H1 (cell line): ENCODE measurements at regions not wholly inside any gene's neighbourhood (a gene's known extent, or its start where the extent isn't known, plus 50 kb on each side); places are given as distances from the start of the nearest gene placed in this dataset.

ENCODE experiments used
- CTCF ChIA-PET: fragments of 300-600 bp; sonication (Branson Sonifier 250); formaldehyde crosslinking; loops from one replicate; lab custom pipeline; 2021; ENCODE audit not compliant: partially characterized antibody; lab: Charles Lee
- POLR2A ChIA-PET: fragments of 300-600 bp; sonication (Branson Sonifier 250); formaldehyde crosslinking; loops from one replicate; lab custom pipeline; 2021; ENCODE audit warnings: inconsistent platforms; ENCODE audit not compliant: partially characterized antibody; lab: Charles Lee
- DNase-seq, 2 experiments: peaks; one replicate each; pipeline versions ENCODE4 v3.0.0 to v3.0.0-alpha.2; 2010 to 2022; ENCODE audit warnings: low spot score in 2 of 2, low read depth in 1 of 2, mixed read lengths in 1 of 2
- FAIRE-seq: peaks from 2 replicates; lab custom pipeline; 2011; peaks lifted over from hg19 to GRCh38; lab: Jason Lieb, UNC
- H2AFZ ChIP-seq: 2 replicates; pipeline ENCODE4 v1.8.1; 2012; ENCODE audit warnings: low read length, inconsistent platforms
- H2AK5ac ChIP-seq: 2 replicates; pipeline ENCODE4 v1.6.1; 2013; ENCODE audit warnings: low read depth, low read length
- H2BK120ac ChIP-seq: replicated peaks from 2 replicates; pipeline ENCODE3; 2013; ENCODE audit warnings: low read depth, low read length, inconsistent platforms
- H2BK12ac ChIP-seq: 2 replicates; pipeline ENCODE4 v1.6.1; 2013; ENCODE audit warnings: low read depth, low read length
- H2BK15ac ChIP-seq: 2 replicates; pipeline ENCODE4 v1.6.1; 2013; ENCODE audit warnings: low read length
- H2BK20ac ChIP-seq: 2 replicates; pipeline ENCODE4 v1.6.1; 2013; ENCODE audit warnings: low read length
- H2BK5ac ChIP-seq: 2 replicates; pipeline ENCODE4 v1.6.1; 2013; ENCODE audit warnings: low read depth, low read length
- H3K14ac ChIP-seq: 2 replicates; pipeline ENCODE4 v1.6.1; 2013; ENCODE audit warnings: inconsistent platforms; ENCODE audit not compliant: insufficient read length
- H3K18ac ChIP-seq: 2 replicates; pipeline ENCODE4 v1.6.1; 2013; ENCODE audit warnings: low read length; ENCODE audit errors: extremely low read depth
- H3K23ac ChIP-seq: 2 replicates; pipeline ENCODE4 v1.6.1; 2013; ENCODE audit warnings: inconsistent platforms; ENCODE audit not compliant: insufficient read length
- H3K23me2 ChIP-seq: 2 replicates; pipeline ENCODE4 v1.6.1; 2013; ENCODE audit warnings: low read depth, low read length
- H3K27ac ChIP-seq: 2 replicates; pipeline ENCODE4 v1.6.1; 2011; ENCODE audit warnings: low read depth, low read length, inconsistent platforms
- H3K27me3 ChIP-seq, 4 experiments: replicated peaks in 1 of 4; 1 replicate in 1 of 4; 2 replicates in 3 of 4; pipeline versions ENCODE4 v1.6.1 to v1.8.1; 2011 to 2013; ENCODE audit warnings: low read length in 3 of 4, mild to moderate bottlenecking in 3 of 4, inconsistent platforms in 2 of 4, mixed read lengths in 2 of 4, moderate library complexity in 1 of 4; ENCODE audit not compliant: control insufficient read depth in 3 of 4, insufficient read depth in 3 of 4; ENCODE audit errors: extremely low read depth in 1 of 4
- H3K36me3 ChIP-seq, 4 experiments: 2 replicates each; pipeline versions ENCODE4 v1.6.1 to v1.8.1; 2011 to 2013; ENCODE audit warnings: mild to moderate bottlenecking in 4 of 4, low read length in 3 of 4, moderate library complexity in 2 of 4, control low read depth in 1 of 4, inconsistent platforms in 1 of 4; ENCODE audit not compliant: insufficient read depth in 4 of 4, control insufficient read depth in 2 of 4
- H3K4ac ChIP-seq: replicated peaks from 2 replicates; pipeline ENCODE3; 2013; ENCODE audit warnings: low read length, low read depth, mixed read lengths, inconsistent platforms; ENCODE audit not compliant: insufficient read length
- H3K4me1 ChIP-seq, 4 experiments: replicated peaks in 1 of 4; 1 replicate in 1 of 4; 2 replicates in 3 of 4; pipeline versions ENCODE4 v1.6.1 to v1.8.1; 2011 to 2013; ENCODE audit warnings: low read length in 3 of 4, inconsistent platforms in 2 of 4, mixed read lengths in 1 of 4; ENCODE audit not compliant: insufficient read depth in 4 of 4, control insufficient read depth in 3 of 4
- H3K4me2 ChIP-seq, 2 experiments: 2 replicates each; pipeline versions ENCODE4 v1.6.1 to v1.8.1; 2011 to 2013; ENCODE audit warnings: low read depth in 2 of 2, low read length in 2 of 2, control low read depth in 1 of 2, inconsistent platforms in 1 of 2, mild to moderate bottlenecking in 1 of 2; ENCODE audit not compliant: insufficient read depth in 1 of 2
- H3K4me3 ChIP-seq, 4 experiments: fragments of 200-600, 300-600 bp in 1 of 4; sonication (generic), shearing (Covaris generic), sonication (Bioruptor Twin) in 1 of 4; 2 replicates each; pipeline versions ENCODE4 v1.5.1 to v1.8.1; 2011 to 2016; ENCODE audit warnings: low read length in 4 of 4, low read depth in 3 of 4, control low read depth in 2 of 4, inconsistent platforms in 2 of 4, mild to moderate bottlenecking in 2 of 4, mixed read lengths in 1 of 4, moderate library complexity in 1 of 4; ENCODE audit not compliant: insufficient read depth in 2 of 4; ENCODE audit errors: extremely low read depth in 1 of 4
- H3K56ac ChIP-seq: replicated peaks from 2 replicates; pipeline ENCODE3; 2013; ENCODE audit warnings: low read depth, mild to moderate bottlenecking, mixed read lengths, low read length, inconsistent platforms; ENCODE audit not compliant: insufficient read length
- H3K79me1 ChIP-seq: 2 replicates; pipeline ENCODE4 v1.6.1; 2013; ENCODE audit warnings: low read depth, low read length, control low read depth
- H3K79me2 ChIP-seq, 2 experiments: 2 replicates each; pipeline versions ENCODE4 v1.6.1 to v1.8.1; 2012 to 2013; ENCODE audit warnings: low read length in 2 of 2, mild to moderate bottlenecking in 2 of 2, inconsistent platforms in 1 of 2; ENCODE audit not compliant: insufficient read depth in 2 of 2, control insufficient read depth in 1 of 2
- H3K9ac ChIP-seq, 4 experiments: replicated peaks in 1 of 4; 1 replicate in 1 of 4; 2 replicates in 3 of 4; pipeline versions ENCODE4 v1.6.1 to v1.8.1; 2011 to 2013; ENCODE audit warnings: low read depth in 3 of 4, low read length in 3 of 4, control low read depth in 2 of 4, mild to moderate bottlenecking in 2 of 4, moderate library complexity in 2 of 4, inconsistent platforms in 1 of 4; ENCODE audit errors: extremely low read depth in 1 of 4
- H3K9me3 ChIP-seq, 2 experiments: 2 replicates each; pipeline versions ENCODE4 v1.6.1 to v1.8.1; 2012 to 2013; ENCODE audit warnings: mild to moderate bottlenecking in 2 of 2, moderate library complexity in 2 of 2, control low read depth in 1 of 2, inconsistent platforms in 1 of 2, low read depth in 1 of 2, low read length in 1 of 2, mixed read lengths in 1 of 2; ENCODE audit not compliant: insufficient read depth in 2 of 2
- H4K20me1 ChIP-seq, 2 experiments: replicated peaks in 1 of 2; 2 replicates each; pipeline versions ENCODE3 to v1.8.1; 2011 to 2013; ENCODE audit warnings: inconsistent platforms in 2 of 2, low read length in 2 of 2, mild to moderate bottlenecking in 1 of 2; ENCODE audit not compliant: insufficient read depth in 2 of 2, control insufficient read depth in 1 of 2
- H4K5ac ChIP-seq: 2 replicates; pipeline ENCODE4 v1.6.1; 2013; ENCODE audit warnings: low read length, low read depth, mixed read lengths, inconsistent platforms; ENCODE audit not compliant: insufficient read length
- H4K8ac ChIP-seq: 2 replicates; pipeline ENCODE4 v1.8.0; 2013; ENCODE audit warnings: mild to moderate bottlenecking, moderate library complexity, low read length, inconsistent platforms; ENCODE audit not compliant: insufficient read depth; ENCODE audit errors: extremely low read depth
- H4K91ac ChIP-seq: replicated peaks from 2 replicates; pipeline ENCODE3; 2013; ENCODE audit warnings: low read length, mixed read lengths, inconsistent platforms; ENCODE audit not compliant: insufficient read length
- CHD1 ChIP-seq: IDR thresholded peaks from 2 replicates; pipeline ENCODE4 v1.6.1; 2012; ENCODE audit warnings: low read depth, low read length, improper control_type of control experiment
- CTCF ChIP-seq, 3 experiments: IDR thresholded peaks; 1 replicate in 2 of 3; 2 replicates in 1 of 3; pipeline versions ENCODE4 v1.5.1 to v1.6.1; 2011; ENCODE audit warnings: low read length in 3 of 3, mild to moderate bottlenecking in 3 of 3, inconsistent platforms in 2 of 3, low read depth in 1 of 3, moderate library complexity in 1 of 3; ENCODE audit not compliant: insufficient read depth in 1 of 3; ENCODE audit errors: control extremely low read depth in 1 of 3
- KDM1A ChIP-seq: fragments of 200-600, 300-600 bp; sonication (generic); IDR thresholded peaks from 2 replicates; pipeline ENCODE4 v1.7.1; 2016; ENCODE audit warnings: mild to moderate bottlenecking, low read length, borderline replicate concordance
- POLR2A ChIP-seq, 2 experiments: IDR thresholded peaks; 1 replicate in 1 of 2; 2 replicates in 1 of 2; pipeline ENCODE4 v1.6.1; 2011; ENCODE audit warnings: low read depth in 2 of 2, low read length in 2 of 2, mild to moderate bottlenecking in 2 of 2; ENCODE audit errors: control extremely low read depth in 1 of 2
- RAD21 ChIP-seq, 2 experiments: IDR thresholded peaks in 1 of 2; conservative IDR thresholded peaks in 1 of 2; 2 replicates each; pipeline ENCODE4 v1.6.1; 2011; ENCODE audit warnings: low read depth in 2 of 2, low read length in 2 of 2, improper control_type of control experiment in 1 of 2, inconsistent platforms in 1 of 2, mild to moderate bottlenecking in 1 of 2, moderate library complexity in 1 of 2
- WGBS, 2 experiments: shearing (Covaris generic) in 1 of 2; methylation state at CpG; one replicate each; pipeline versions ENCODE4 v1.1.6 to v1.1.7; 2013 to 2015; ENCODE audit warnings: low lambda C conversion rate in 2 of 2, mixed read lengths in 2 of 2, inconsistent platforms in 1 of 2, low coverage in 1 of 2, missing lambda C conversion rate in 1 of 2; ENCODE audit not compliant: insufficient replicate concordance in 2 of 2, insufficient coverage in 1 of 2, insufficient read length in 1 of 2; ENCODE audit errors: extremely low coverage in 1 of 2, missing lambda C conversion rate in 1 of 2; 5-methylcytosine and 5-hydroxymethylcytosine counted together

GRCh38 chr10:64648915-64649314 lies 1127.7 kb downstream of the REEP3 start:
- no peak overlapping the region for H3K14ac ChIP-seq
- no peaks in the 10 kb centered on the region for H3K27me3 ChIP-seq
- no peak overlapping the region for H3K23ac ChIP-seq
- no peak overlapping the region for H2BK5ac ChIP-seq
- no peak overlapping the region for H2BK15ac ChIP-seq
- H3K4me3 ChIP-seq = no peak overlapping the region
- no peak overlapping the region for H3K18ac ChIP-seq
- no peak overlapping the region; the same call in 1 of the 2 replicates for H2AFZ ChIP-seq
- FAIRE-seq = peak; percentile 69
- no peaks in the 10 kb centered on the region for H3K23me2 ChIP-seq
- ChIA-PET CTCF (interaction anchor here (0.7 to 2.7 kb wide), 10 partner anchors 13 to 218 kb away, joined by 3 to 11 read pairs (median 4); no protein-coding TSS in a partner anchor), POLR2A (no interaction called here)
- no peak overlapping the region for H4K91ac ChIP-seq
- no peak overlapping the region for H2BK12ac ChIP-seq
- H3K56ac ChIP-seq = no peak overlapping the region
- DNase-seq = no peak
- no peak overlapping the region for H3K27ac ChIP-seq
- 87% methylated on average over 3 of the region's 3 CpGs; no CpG with 5 or more reads in 1 of the 2 experiments for WGBS, 2 experiments
- H3K9me3 ChIP-seq = no peaks in the 10 kb centered on the region
- no peak overlapping the region for H2BK120ac ChIP-seq
- no peak overlapping the region for H3K4ac ChIP-seq
- H4K8ac ChIP-seq = no peak overlapping the region
- no peaks in the 10 kb centered on the region for H3K79me1 ChIP-seq
- H3K79me2 ChIP-seq = no peaks in the 10 kb centered on the region
- H2AK5ac ChIP-seq = no peak overlapping the region
- no peak overlapping the region for H3K9ac ChIP-seq
- H4K5ac ChIP-seq = no peak overlapping the region
- H4K20me1 ChIP-seq = no peaks in the 10 kb centered on the region
- TF ChIP-seq CTCF (IDR thresholded peaks at IDR 0.05; ENCODE audit: control extremely low read depth in 1 of 3, insufficient read depth in 1 of 3, low read depth in 1 of 3, low read length in 3 of 3) (peak in 2 of 3 experiments; percentile 28 to 56; a peak in 3 of 4 replicates), RAD21 (IDR thresholded peaks at IDR 0.05 in 1 of 2, conservative IDR thresholded peaks at IDR 0.05 in 1 of 2; ENCODE audit: low read depth in 2 of 2, low read length in 2 of 2) (peak; percentile 19 to 35; a peak in 3 of 4 replicates), KDM1A (peak; percentile 58; the same call in 1 of the 2 replicates), CHD1 (no peak), POLR2A (IDR thresholded peaks at IDR 0.05; ENCODE audit: control extremely low read depth in 1 of 2, low read depth in 2 of 2, low read length in 2 of 2) (no peak)
- no peak overlapping the region for H3K4me2 ChIP-seq
- H3K4me1 ChIP-seq = no peaks in the 10 kb centered on the region
- no peak overlapping the region for H2BK20ac ChIP-seq
- H3K36me3 ChIP-seq = no peaks in the 10 kb centered on the region
